H1 (cell line): ENCODE measurements at regions not wholly inside any gene's neighbourhood (a gene's known extent, or its start where the extent isn't known, plus 50 kb on each side); places are given as distances from the start of the nearest gene placed in this dataset.

Source experiments
- CTCF ChIA-PET: fragments of 300-600 bp; sonication (Branson Sonifier 250); formaldehyde crosslinking; loops from one replicate; lab custom pipeline; 2021; ENCODE audit not compliant: partially characterized antibody; lab: Charles Lee
- POLR2A ChIA-PET: fragments of 300-600 bp; sonication (Branson Sonifier 250); formaldehyde crosslinking; loops from one replicate; lab custom pipeline; 2021; ENCODE audit warnings: inconsistent platforms; ENCODE audit not compliant: partially characterized antibody; lab: Charles Lee
- DNase-seq, 2 experiments: peaks; one replicate each; pipeline versions ENCODE4 v3.0.0 to v3.0.0-alpha.2; 2010 to 2022; ENCODE audit warnings: low spot score in 2 of 2, low read depth in 1 of 2, mixed read lengths in 1 of 2
- FAIRE-seq: peaks from 2 replicates; lab custom pipeline; 2011; peaks lifted over from hg19 to GRCh38; lab: Jason Lieb, UNC
- H2AFZ ChIP-seq: 2 replicates; pipeline ENCODE4 v1.8.1; 2012; ENCODE audit warnings: low read length, inconsistent platforms
- H2AK5ac ChIP-seq: 2 replicates; pipeline ENCODE4 v1.6.1; 2013; ENCODE audit warnings: low read depth, low read length
- H2BK120ac ChIP-seq: replicated peaks from 2 replicates; pipeline ENCODE3; 2013; ENCODE audit warnings: low read depth, low read length, inconsistent platforms
- H2BK12ac ChIP-seq: 2 replicates; pipeline ENCODE4 v1.6.1; 2013; ENCODE audit warnings: low read depth, low read length
- H2BK15ac ChIP-seq: 2 replicates; pipeline ENCODE4 v1.6.1; 2013; ENCODE audit warnings: low read length
- H2BK20ac ChIP-seq: 2 replicates; pipeline ENCODE4 v1.6.1; 2013; ENCODE audit warnings: low read length
- H2BK5ac ChIP-seq: 2 replicates; pipeline ENCODE4 v1.6.1; 2013; ENCODE audit warnings: low read depth, low read length
- H3K14ac ChIP-seq: 2 replicates; pipeline ENCODE4 v1.6.1; 2013; ENCODE audit warnings: inconsistent platforms; ENCODE audit not compliant: insufficient read length
- H3K18ac ChIP-seq: 2 replicates; pipeline ENCODE4 v1.6.1; 2013; ENCODE audit warnings: low read length; ENCODE audit errors: extremely low read depth
- H3K23ac ChIP-seq: 2 replicates; pipeline ENCODE4 v1.6.1; 2013; ENCODE audit warnings: inconsistent platforms; ENCODE audit not compliant: insufficient read length
- H3K23me2 ChIP-seq: 2 replicates; pipeline ENCODE4 v1.6.1; 2013; ENCODE audit warnings: low read depth, low read length
- H3K27ac ChIP-seq: 2 replicates; pipeline ENCODE4 v1.6.1; 2011; ENCODE audit warnings: low read depth, low read length, inconsistent platforms
- H3K27me3 ChIP-seq, 4 experiments: replicated peaks in 1 of 4; 1 replicate in 1 of 4; 2 replicates in 3 of 4; pipeline versions ENCODE4 v1.6.1 to v1.8.1; 2011 to 2013; ENCODE audit warnings: low read length in 3 of 4, mild to moderate bottlenecking in 3 of 4, inconsistent platforms in 2 of 4, mixed read lengths in 2 of 4, moderate library complexity in 1 of 4; ENCODE audit not compliant: control insufficient read depth in 3 of 4, insufficient read depth in 3 of 4; ENCODE audit errors: extremely low read depth in 1 of 4
- H3K36me3 ChIP-seq, 4 experiments: 2 replicates each; pipeline versions ENCODE4 v1.6.1 to v1.8.1; 2011 to 2013; ENCODE audit warnings: mild to moderate bottlenecking in 4 of 4, low read length in 3 of 4, moderate library complexity in 2 of 4, control low read depth in 1 of 4, inconsistent platforms in 1 of 4; ENCODE audit not compliant: insufficient read depth in 4 of 4, control insufficient read depth in 2 of 4
- H3K4ac ChIP-seq: replicated peaks from 2 replicates; pipeline ENCODE3; 2013; ENCODE audit warnings: low read length, low read depth, mixed read lengths, inconsistent platforms; ENCODE audit not compliant: insufficient read length
- H3K4me1 ChIP-seq, 4 experiments: replicated peaks in 1 of 4; 1 replicate in 1 of 4; 2 replicates in 3 of 4; pipeline versions ENCODE4 v1.6.1 to v1.8.1; 2011 to 2013; ENCODE audit warnings: low read length in 3 of 4, inconsistent platforms in 2 of 4, mixed read lengths in 1 of 4; ENCODE audit not compliant: insufficient read depth in 4 of 4, control insufficient read depth in 3 of 4
- H3K4me2 ChIP-seq, 2 experiments: 2 replicates each; pipeline versions ENCODE4 v1.6.1 to v1.8.1; 2011 to 2013; ENCODE audit warnings: low read depth in 2 of 2, low read length in 2 of 2, control low read depth in 1 of 2, inconsistent platforms in 1 of 2, mild to moderate bottlenecking in 1 of 2; ENCODE audit not compliant: insufficient read depth in 1 of 2
- H3K4me3 ChIP-seq, 4 experiments: fragments of 200-600, 300-600 bp in 1 of 4; sonication (generic), shearing (Covaris generic), sonication (Bioruptor Twin) in 1 of 4; 2 replicates each; pipeline versions ENCODE4 v1.5.1 to v1.8.1; 2011 to 2016; ENCODE audit warnings: low read length in 4 of 4, low read depth in 3 of 4, control low read depth in 2 of 4, inconsistent platforms in 2 of 4, mild to moderate bottlenecking in 2 of 4, mixed read lengths in 1 of 4, moderate library complexity in 1 of 4; ENCODE audit not compliant: insufficient read depth in 2 of 4; ENCODE audit errors: extremely low read depth in 1 of 4
- H3K56ac ChIP-seq: replicated peaks from 2 replicates; pipeline ENCODE3; 2013; ENCODE audit warnings: low read depth, mild to moderate bottlenecking, mixed read lengths, low read length, inconsistent platforms; ENCODE audit not compliant: insufficient read length
- H3K79me1 ChIP-seq: 2 replicates; pipeline ENCODE4 v1.6.1; 2013; ENCODE audit warnings: low read depth, low read length, control low read depth
- H3K79me2 ChIP-seq, 2 experiments: 2 replicates each; pipeline versions ENCODE4 v1.6.1 to v1.8.1; 2012 to 2013; ENCODE audit warnings: low read length in 2 of 2, mild to moderate bottlenecking in 2 of 2, inconsistent platforms in 1 of 2; ENCODE audit not compliant: insufficient read depth in 2 of 2, control insufficient read depth in 1 of 2
- H3K9ac ChIP-seq, 4 experiments: replicated peaks in 1 of 4; 1 replicate in 1 of 4; 2 replicates in 3 of 4; pipeline versions ENCODE4 v1.6.1 to v1.8.1; 2011 to 2013; ENCODE audit warnings: low read depth in 3 of 4, low read length in 3 of 4, control low read depth in 2 of 4, mild to moderate bottlenecking in 2 of 4, moderate library complexity in 2 of 4, inconsistent platforms in 1 of 4; ENCODE audit errors: extremely low read depth in 1 of 4
- H3K9me3 ChIP-seq, 2 experiments: 2 replicates each; pipeline versions ENCODE4 v1.6.1 to v1.8.1; 2012 to 2013; ENCODE audit warnings: mild to moderate bottlenecking in 2 of 2, moderate library complexity in 2 of 2, control low read depth in 1 of 2, inconsistent platforms in 1 of 2, low read depth in 1 of 2, low read length in 1 of 2, mixed read lengths in 1 of 2; ENCODE audit not compliant: insufficient read depth in 2 of 2
- H4K20me1 ChIP-seq, 2 experiments: replicated peaks in 1 of 2; 2 replicates each; pipeline versions ENCODE3 to v1.8.1; 2011 to 2013; ENCODE audit warnings: inconsistent platforms in 2 of 2, low read length in 2 of 2, mild to moderate bottlenecking in 1 of 2; ENCODE audit not compliant: insufficient read depth in 2 of 2, control insufficient read depth in 1 of 2
- H4K5ac ChIP-seq: 2 replicates; pipeline ENCODE4 v1.6.1; 2013; ENCODE audit warnings: low read length, low read depth, mixed read lengths, inconsistent platforms; ENCODE audit not compliant: insufficient read length
- H4K8ac ChIP-seq: 2 replicates; pipeline ENCODE4 v1.8.0; 2013; ENCODE audit warnings: mild to moderate bottlenecking, moderate library complexity, low read length, inconsistent platforms; ENCODE audit not compliant: insufficient read depth; ENCODE audit errors: extremely low read depth
- H4K91ac ChIP-seq: replicated peaks from 2 replicates; pipeline ENCODE3; 2013; ENCODE audit warnings: low read length, mixed read lengths, inconsistent platforms; ENCODE audit not compliant: insufficient read length
- BACH1 ChIP-seq: IDR thresholded peaks from 2 replicates; pipeline ENCODE4 v1.6.1; 2012; ENCODE audit warnings: low read length, improper control_type of control experiment
- CHD1 ChIP-seq: IDR thresholded peaks from 2 replicates; pipeline ENCODE4 v1.6.1; 2012; ENCODE audit warnings: low read depth, low read length, improper control_type of control experiment
- CHD2 ChIP-seq: IDR thresholded peaks from 2 replicates; pipeline ENCODE4 v1.6.1; 2012; ENCODE audit warnings: low read length, improper control_type of control experiment
- CTBP2 ChIP-seq: IDR thresholded peaks from 2 replicates; pipeline ENCODE4 v1.7.0; 2011; ENCODE audit warnings: borderline replicate concordance, mild to moderate bottlenecking, moderate library complexity, mixed read lengths, low read length; ENCODE audit not compliant: insufficient read depth, insufficient read length
- EGR1 ChIP-seq: IDR thresholded peaks from 2 replicates; pipeline ENCODE4 v1.6.1; 2011; ENCODE audit warnings: low read depth, low read length, borderline replicate concordance
- KDM1A ChIP-seq: fragments of 200-600, 300-600 bp; sonication (generic); IDR thresholded peaks from 2 replicates; pipeline ENCODE4 v1.7.1; 2016; ENCODE audit warnings: mild to moderate bottlenecking, low read length, borderline replicate concordance
- NANOG ChIP-seq: IDR thresholded peaks from 2 replicates; pipeline ENCODE4 v1.6.1; 2011; ENCODE audit warnings: low read length, low read depth, mild to moderate bottlenecking, inconsistent platforms; ENCODE audit not compliant: insufficient read depth, poor library complexity, severe bottlenecking
- PHF8 ChIP-seq: fragments of 200-600 bp; sonication (generic); conservative IDR thresholded peaks from 2 replicates; pipeline ENCODE4 v1.7.1; 2012; ENCODE audit warnings: low read depth, mild to moderate bottlenecking, inconsistent platforms, low read length, moderate library complexity
- SIRT6 ChIP-seq: IDR thresholded peaks from one replicate; pipeline ENCODE4 v1.7.1; 2012; ENCODE audit warnings: low read length, inconsistent platforms
- TCF12 ChIP-seq: IDR thresholded peaks from 2 replicates; pipeline ENCODE4 v1.6.1; 2011; ENCODE audit warnings: low read depth, mild to moderate bottlenecking, low read length
- WGBS, 2 experiments: shearing (Covaris generic) in 1 of 2; methylation state at CpG; one replicate each; pipeline versions ENCODE4 v1.1.6 to v1.1.7; 2013 to 2015; ENCODE audit warnings: low lambda C conversion rate in 2 of 2, mixed read lengths in 2 of 2, inconsistent platforms in 1 of 2, low coverage in 1 of 2, missing lambda C conversion rate in 1 of 2; ENCODE audit not compliant: insufficient replicate concordance in 2 of 2, insufficient coverage in 1 of 2, insufficient read length in 1 of 2; ENCODE audit errors: extremely low coverage in 1 of 2, missing lambda C conversion rate in 1 of 2; 5-methylcytosine and 5-hydroxymethylcytosine counted together
- TF ChIP-seq, protein P1 (sequence below): IDR thresholded peaks from 2 replicates; pipeline ENCODE4 v1.6.1; 2012; ENCODE audit warnings: inconsistent platforms

DNA sequence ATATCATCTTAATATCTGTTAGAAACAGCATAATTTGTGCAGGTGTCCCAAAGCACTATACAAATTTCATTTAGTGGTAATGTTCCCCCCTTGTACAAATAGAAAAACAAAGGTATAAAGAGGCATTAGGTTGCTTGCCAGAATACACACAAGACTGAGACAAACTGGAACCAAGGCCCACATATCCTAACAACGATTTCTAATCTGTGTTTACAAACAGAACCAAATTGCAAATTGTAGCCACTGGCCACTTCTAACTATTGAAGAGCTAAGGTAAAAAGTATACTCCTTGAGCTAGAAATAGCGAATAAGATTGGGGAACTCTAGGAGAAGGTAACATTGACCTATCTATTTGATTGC lies 526.1 kb downstream of the KLF12 start:
- no peak overlapping the region for H3K18ac ChIP-seq
- DNase-seq, result no peak
- H3K9ac ChIP-seq, result no peak overlapping the region
- H3K23me2 ChIP-seq, result no peaks in the 10 kb centered on the region
- no peak overlapping the region for H3K23ac ChIP-seq
- H2AK5ac ChIP-seq, result no peak overlapping the region
- no peak overlapping the region for H3K56ac ChIP-seq
- ChIA-PET POLR2A (no interaction called here), CTCF (interaction anchor here (1.4 kb wide), 1 partner anchor 17 kb away, joined by 3 read pairs; no protein-coding TSS in a partner anchor)
- H3K4me1 ChIP-seq, result peaks cover 0 to 3% (median 0%) of the 10 kb centered on the region in 4 experiments; a peak in 2 of 7 replicates
- no peaks in the 10 kb centered on the region for H4K20me1 ChIP-seq
- H3K27me3 ChIP-seq, result no peaks in the 10 kb centered on the region
- no peak for FAIRE-seq
- no peak overlapping the region for H2BK120ac ChIP-seq
- no peak overlapping the region for H4K8ac ChIP-seq
- H3K4me2 ChIP-seq, result no peak overlapping the region
- no peak overlapping the region for H2BK15ac ChIP-seq
- H3K4me3 ChIP-seq, result no peak overlapping the region
- H2BK20ac ChIP-seq, result no peak overlapping the region
- H2BK5ac ChIP-seq, result no peak overlapping the region
- no peak overlapping the region for H4K91ac ChIP-seq
- H3K79me2 ChIP-seq, result no peaks in the 10 kb centered on the region
- no peak overlapping the region for H4K5ac ChIP-seq
- no peaks in the 10 kb centered on the region for H3K79me1 ChIP-seq
- no peaks in the 10 kb centered on the region for H3K36me3 ChIP-seq
- no peak overlapping the region for H3K27ac ChIP-seq
- H3K9me3 ChIP-seq, result 0 out of 4 replicates have a peak, but pooled peaks cover 2 to 5% of the 10 kb centered on the region in 2 experiments
- H2AFZ ChIP-seq, result no peak overlapping the region
- no peak overlapping the region for H3K14ac ChIP-seq
- TF ChIP-seq, protein P1, sequence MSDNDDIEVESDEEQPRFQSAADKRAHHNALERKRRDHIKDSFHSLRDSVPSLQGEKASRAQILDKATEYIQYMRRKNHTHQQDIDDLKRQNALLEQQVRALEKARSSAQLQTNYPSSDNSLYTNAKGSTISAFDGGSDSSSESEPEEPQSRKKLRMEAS, result no peak
- TF ChIP-seq CHD2, result no peak
- TF ChIP-seq SIRT6, result no peak
- TF ChIP-seq NANOG, result no peak
- no peak for TF ChIP-seq PHF8
- TF ChIP-seq CTBP2, result no peak
- no peak for TF ChIP-seq TCF12
- no peak for TF ChIP-seq KDM1A
- no peak for TF ChIP-seq BACH1
- TF ChIP-seq CHD1, result no peak
- no peak for TF ChIP-seq EGR1
- H3K4ac ChIP-seq, result no peak overlapping the region
- no peak overlapping the region for H2BK12ac ChIP-seq
- WGBS, 2 experiments, result 91% methylated on average over 2 of the region's 2 CpGs; no CpG with 5 or more reads in 1 of the 2 experiments
